ENCODE measurements at regions not wholly inside any gene's neighbourhood (a gene's known extent, or its start where the extent isn't known, plus 50 kb on each side); places are given as distances from the start of the nearest gene placed in this dataset.
A peak's percentile ranks its signal among the peaks of the same experiment; 100 is the strongest.
"Not testable (repeated sequence)": the region's sequence is repeated elsewhere in the genome, so short reads cannot be mapped to it uniquely, and the experiment has no call there.

GRCh38 chr6:166877906-166878305, 78.4 kb downstream of the RNASET2 start:
- peak; percentile 11 for DNase-seq (ENCODE audit: low spot score)

GRCh38 chr6:166877349-166877748, 79.0 kb downstream of the RNASET2 start:
- no peak for DNase-seq (ENCODE audit: low spot score)

GRCh38 chr6:166872531-166873009, 83.8 kb downstream of the RNASET2 start:
- no peak for DNase-seq (ENCODE audit: low spot score)

- no peak for DNase-seq (ENCODE audit: low spot score)
Observed at GRCh38 chr6:166870602-166871208, 85.6 kb downstream of the RNASET2 start.

GRCh38 chr6:166866839-166867637, 89.3 kb downstream of the RNASET2 start:
- DNase-seq (ENCODE audit: low spot score) = no peak

- DNase-seq (ENCODE audit: low spot score) = no peak
Observed at GRCh38 chr6:166864333-166864732, 92.0 kb downstream of the RNASET2 start.

- DNase-seq (ENCODE audit: low spot score) = no peak
Observed at GRCh38 chr6:166862978-166863530, 93.3 kb downstream of the RNASET2 start.

GRCh38 chr6:166862287-166862977, 93.9 kb downstream of the RNASET2 start:
- no peak for DNase-seq (ENCODE audit: low spot score)

GRCh38 chr6:166861961-166862286, 94.4 kb downstream of the RNASET2 start:
- no peak for DNase-seq (ENCODE audit: low spot score)

- no peak for DNase-seq (ENCODE audit: low spot score)
Observed at GRCh38 chr6:166861304-166861703, 95.0 kb downstream of the RNASET2 start.

- no peak for DNase-seq (ENCODE audit: low spot score)
Observed at GRCh38 chr6:166860392-166860791, 96.0 kb downstream of the RNASET2 start.

GRCh38 chr6:166855416-166855815, 100.9 kb downstream of the RNASET2 start:
- DNase-seq (ENCODE audit: low spot score) = no peak

- no peak for DNase-seq (ENCODE audit: low spot score)
Observed at GRCh38 chr6:166853371-166854325, 102.7 kb downstream of the RNASET2 start.

- DNase-seq (ENCODE audit: low spot score) = no peak
Observed at GRCh38 chr6:166852451-166852975, 103.8 kb downstream of the RNASET2 start.

GRCh38 chr6:166851911-166852310, 104.4 kb downstream of the RNASET2 start:
- no peak for DNase-seq (ENCODE audit: low spot score)

GRCh38 chr6:166851426-166851825, 104.9 kb downstream of the RNASET2 start:
- no peak for DNase-seq (ENCODE audit: low spot score)

- DNase-seq (ENCODE audit: low spot score) = no peak
Observed at GRCh38 chr6:166850677-166851076, 105.7 kb downstream of the RNASET2 start.

GRCh38 chr6:166849749-166850183, 106.6 kb downstream of the RNASET2 start:
- DNase-seq (ENCODE audit: low spot score) = no peak

- DNase-seq (ENCODE audit: low spot score) = no peak
Observed at GRCh38 chr6:166848979-166849748, 107.2 kb downstream of the RNASET2 start.

- not testable (repeated sequence) for DNase-seq (ENCODE audit: low spot score)
Observed at GRCh38 chr6:166846446-166847142, 109.8 kb downstream of the RNASET2 start.
